BLaER1 treated with 17β-estradiol and CSF1 and Interleukin-3, amounts not matched to agents 10 nM and 100 nM (cell line): ENCODE measurements at regions not wholly inside any gene's neighbourhood (a gene's known extent, or its start where the extent isn't known, plus 50 kb on each side); places are given as distances from the start of the nearest gene placed in this dataset.

Experiments
- H3K27ac ChIP-seq, 11 experiments: shearing (Covaris generic); formaldehyde crosslinking; 2 replicates each; pipeline ENCODE4 v1.8.1; 2022
- H3K27me3 ChIP-seq, 11 experiments: shearing (Covaris generic); formaldehyde crosslinking; 2 replicates each; pipeline ENCODE4 v1.8.1; 2022
- H3K36me3 ChIP-seq, 11 experiments: shearing (Covaris generic); formaldehyde crosslinking; 2 replicates each; pipeline ENCODE4 v1.8.1; 2022
- H3K4me1 ChIP-seq, 10 experiments: shearing (Covaris generic); formaldehyde crosslinking; 2 replicates each; pipeline ENCODE4 v1.8.1; 2022
- H3K4me2 ChIP-seq, 11 experiments: shearing (Covaris generic); formaldehyde crosslinking; 2 replicates each; pipeline ENCODE4 v1.8.1; 2022
- H3K4me3 ChIP-seq, 10 experiments: shearing (Covaris generic); formaldehyde crosslinking; 2 replicates each; pipeline ENCODE4 v1.8.1; 2022
- H3K9ac ChIP-seq, 11 experiments: shearing (Covaris generic); formaldehyde crosslinking; 2 replicates each; pipeline ENCODE4 v1.8.1; 2022
- H3K9me3 ChIP-seq, 11 experiments: shearing (Covaris generic); formaldehyde crosslinking; replicated peaks in 1 of 11; 2 replicates each; pipeline ENCODE4 v1.8.1; 2022
- H4K20me1 ChIP-seq, 11 experiments: shearing (Covaris generic); formaldehyde crosslinking; 2 replicates each; pipeline ENCODE4 v1.8.1; 2022
- Cebpa-rat ChIP-seq, 11 experiments: shearing (Covaris generic); IDR thresholded peaks; 2 replicates each; pipeline ENCODE4 v1.8.1; 2022

DNA sequence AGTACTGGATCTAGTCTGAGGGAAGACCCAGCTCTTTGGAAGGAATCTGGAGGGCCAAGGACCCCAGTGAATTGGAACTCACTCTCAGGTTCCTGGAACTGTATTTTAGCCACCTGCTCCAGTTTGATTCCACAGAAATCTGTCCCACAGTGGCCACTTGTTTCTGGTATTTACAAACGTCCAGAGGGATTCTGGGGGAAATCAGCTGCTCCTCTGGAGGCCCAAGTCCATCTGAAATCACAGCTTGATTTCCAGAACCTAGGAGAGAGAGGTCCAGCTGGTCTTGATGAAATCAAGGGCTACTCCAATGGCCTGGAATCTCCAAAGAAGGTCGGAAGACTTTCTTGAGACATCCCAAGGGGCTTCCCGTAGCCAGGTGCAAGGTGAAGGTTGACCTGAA, 132.3 kb upstream of the UMPS start:
- no peaks in the 10 kb centered on the region for H3K36me3 ChIP-seq
- H3K9me3 ChIP-seq = no peaks in the 10 kb centered on the region
- H3K4me3 ChIP-seq = no peak overlapping the region
- H3K9ac ChIP-seq = no peak overlapping the region
- no peaks in the 10 kb centered on the region for H3K27me3 ChIP-seq
- H3K4me1 ChIP-seq = no peaks in the 10 kb centered on the region; a peak in 1 of 20 replicates
- H3K27ac ChIP-seq = no peak overlapping the region
- H3K4me2 ChIP-seq = no peak overlapping the region
- no peak for TF ChIP-seq Cebpa-rat (IDR thresholded peaks at IDR 0.05)
- no peaks in the 10 kb centered on the region for H4K20me1 ChIP-seq

DNA sequence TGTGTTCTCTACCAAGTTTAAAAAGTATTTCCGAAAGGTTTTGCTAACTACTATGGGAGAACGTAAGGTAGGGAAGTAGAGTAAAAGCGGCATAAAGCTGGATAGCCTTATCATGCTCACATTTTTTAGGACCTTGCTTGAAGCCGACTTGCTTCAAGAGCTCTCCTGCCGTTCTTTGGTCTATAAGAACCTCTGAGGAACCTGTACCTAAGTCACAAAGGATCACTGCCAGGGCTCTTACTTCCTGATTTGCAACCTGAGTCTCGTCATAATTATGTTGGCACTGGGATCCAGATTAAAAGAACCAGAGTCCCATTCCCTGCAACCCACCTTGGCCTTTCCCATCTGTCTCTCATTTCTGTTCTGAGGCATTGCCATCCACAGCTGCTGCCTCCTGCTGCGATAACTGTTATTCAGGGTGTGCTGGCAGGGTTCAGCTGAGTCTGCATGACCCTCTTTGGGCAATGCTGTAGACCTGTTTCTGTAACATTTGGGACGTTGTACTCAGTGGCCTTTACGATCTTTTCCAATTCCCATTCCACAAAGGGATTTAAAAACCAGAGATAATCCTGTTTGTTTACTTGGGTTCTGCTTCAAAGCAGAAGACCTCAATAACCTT, 131.0 kb upstream of the UMPS start:
- no peak overlapping the region for H3K27ac ChIP-seq

DNA sequence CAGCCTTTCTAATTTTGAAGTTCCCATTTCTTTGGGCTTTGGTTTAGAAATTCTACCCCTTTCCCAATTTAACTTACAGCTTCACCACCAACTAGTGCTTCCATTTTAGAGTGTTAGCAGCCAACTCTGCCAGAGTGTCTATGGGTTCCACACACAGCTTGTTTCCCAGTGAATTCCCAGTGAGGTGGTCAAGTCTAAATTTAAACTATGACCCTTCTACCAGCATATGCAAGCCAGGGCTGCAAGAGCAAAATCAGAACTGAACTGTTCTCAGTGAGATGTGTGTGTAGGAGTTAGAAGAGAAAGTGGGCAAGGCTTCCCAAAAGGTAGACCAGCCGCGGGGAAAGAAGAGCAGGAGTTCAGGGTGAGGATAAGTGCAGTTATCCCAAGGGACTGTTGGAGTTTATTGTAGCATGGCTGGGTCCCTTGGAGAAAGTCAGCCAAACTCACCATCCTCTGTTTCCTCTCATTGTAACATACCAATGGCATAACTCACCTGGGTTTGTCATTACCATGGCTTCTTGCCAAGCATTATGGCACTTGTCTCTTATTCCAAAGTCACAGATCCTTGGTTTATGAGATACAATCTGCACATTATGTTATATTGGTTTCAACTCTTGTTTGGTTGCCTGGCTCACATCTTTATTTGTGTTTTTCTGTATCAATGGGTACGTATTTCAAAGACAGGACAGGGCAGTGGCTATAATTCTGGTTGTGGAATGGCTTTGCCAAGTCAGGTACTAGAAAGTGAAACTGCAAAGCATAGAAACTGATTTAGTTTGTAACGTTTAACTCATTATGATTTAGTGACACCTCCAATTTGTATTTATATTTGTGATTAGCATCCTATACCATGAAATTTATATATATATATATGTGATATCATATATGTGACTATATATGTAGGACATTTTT, 130.2 kb upstream of the UMPS start:
- Histone ChIP-seq H3K27me3 (no peaks in the 10 kb centered on the region), H3K4me1 (no peaks in the 10 kb centered on the region; a peak in 1 of 20 replicates), H3K36me3 (no peaks in the 10 kb centered on the region), H3K9ac (no peak overlapping the region), H3K27ac (no peak overlapping the region), H4K20me1 (no peaks in the 10 kb centered on the region), H3K9me3 (no peaks in the 10 kb centered on the region), H3K4me3 (no peak overlapping the region), H3K4me2 (no peak overlapping the region)
- TF ChIP-seq Cebpa-rat (IDR thresholded peaks at IDR 0.05) = no peak

More for the DNA sequence above, 131.0 kb upstream of the UMPS start:
- H3K4me2 ChIP-seq = no peak overlapping the region
- no peaks in the 10 kb centered on the region for H3K27me3 ChIP-seq
- H3K4me1 ChIP-seq = no peaks in the 10 kb centered on the region; a peak in 1 of 20 replicates
- H3K36me3 ChIP-seq = no peaks in the 10 kb centered on the region
- no peak overlapping the region for H3K9ac ChIP-seq
- no peaks in the 10 kb centered on the region for H3K9me3 ChIP-seq
- no peak overlapping the region for H3K4me3 ChIP-seq
- no peaks in the 10 kb centered on the region for H4K20me1 ChIP-seq
- no peak for TF ChIP-seq Cebpa-rat (IDR thresholded peaks at IDR 0.05)

DNA sequence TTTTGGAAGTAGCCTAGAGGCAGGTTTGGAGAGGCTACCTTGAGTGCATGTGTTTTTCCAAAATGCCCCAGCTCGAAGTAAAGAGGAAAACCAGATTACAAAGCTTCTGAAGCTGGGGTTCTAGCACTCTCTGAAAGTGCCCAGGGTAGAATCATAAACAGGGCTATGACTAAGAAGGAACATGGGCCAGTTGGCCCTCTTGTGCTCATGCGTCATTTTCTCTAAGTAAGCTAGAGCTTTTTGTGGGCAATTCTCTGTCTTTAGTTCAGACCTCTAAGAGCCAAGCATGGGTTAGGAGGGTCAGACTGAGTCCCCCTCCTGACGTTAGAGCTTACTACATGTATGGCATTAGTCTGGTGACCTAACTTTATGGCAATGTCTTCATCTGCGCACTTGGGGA, 129.5 kb upstream of the UMPS start:
- Histone ChIP-seq H4K20me1 (no peaks in the 10 kb centered on the region), H3K4me1 (no peaks in the 10 kb centered on the region; a peak in 1 of 20 replicates), H3K4me2 (no peak overlapping the region), H3K4me3 (no peak overlapping the region), H3K27ac (no peak overlapping the region), H3K36me3 (no peaks in the 10 kb centered on the region), H3K9ac (no peak overlapping the region), H3K27me3 (no peaks in the 10 kb centered on the region), H3K9me3 (no peaks in the 10 kb centered on the region)
- TF ChIP-seq Cebpa-rat (IDR thresholded peaks at IDR 0.05) = no peak

DNA sequence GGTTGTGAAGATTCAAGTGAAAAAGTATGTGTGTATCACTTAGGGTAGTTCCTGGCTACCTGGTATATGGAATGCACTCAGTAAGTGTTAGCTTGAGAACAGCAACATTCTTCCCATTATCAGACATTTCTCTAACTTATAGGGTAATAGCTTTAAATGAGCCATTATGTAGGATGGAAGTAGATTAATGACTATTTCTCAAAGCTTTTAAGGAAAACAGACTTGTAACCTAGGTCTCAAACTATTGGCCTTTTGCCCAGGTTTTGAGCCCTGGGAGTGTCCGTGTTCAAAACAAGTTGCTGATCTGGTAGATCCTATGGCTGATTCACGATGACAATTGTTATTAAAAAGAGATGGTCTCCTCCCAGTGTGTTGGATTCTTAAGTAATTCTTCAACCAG, 129.1 kb upstream of the UMPS start:
- no peak overlapping the region for H3K27ac ChIP-seq
- no peak overlapping the region for H3K4me2 ChIP-seq
- TF ChIP-seq Cebpa-rat (IDR thresholded peaks at IDR 0.05) = no peak
- no peaks in the 10 kb centered on the region; a peak in 1 of 20 replicates for H3K4me1 ChIP-seq
- H3K9me3 ChIP-seq = no peaks in the 10 kb centered on the region
- no peaks in the 10 kb centered on the region for H3K27me3 ChIP-seq
- no peaks in the 10 kb centered on the region for H4K20me1 ChIP-seq
- H3K4me3 ChIP-seq = no peak overlapping the region
- no peaks in the 10 kb centered on the region for H3K36me3 ChIP-seq
- no peak overlapping the region for H3K9ac ChIP-seq

DNA sequence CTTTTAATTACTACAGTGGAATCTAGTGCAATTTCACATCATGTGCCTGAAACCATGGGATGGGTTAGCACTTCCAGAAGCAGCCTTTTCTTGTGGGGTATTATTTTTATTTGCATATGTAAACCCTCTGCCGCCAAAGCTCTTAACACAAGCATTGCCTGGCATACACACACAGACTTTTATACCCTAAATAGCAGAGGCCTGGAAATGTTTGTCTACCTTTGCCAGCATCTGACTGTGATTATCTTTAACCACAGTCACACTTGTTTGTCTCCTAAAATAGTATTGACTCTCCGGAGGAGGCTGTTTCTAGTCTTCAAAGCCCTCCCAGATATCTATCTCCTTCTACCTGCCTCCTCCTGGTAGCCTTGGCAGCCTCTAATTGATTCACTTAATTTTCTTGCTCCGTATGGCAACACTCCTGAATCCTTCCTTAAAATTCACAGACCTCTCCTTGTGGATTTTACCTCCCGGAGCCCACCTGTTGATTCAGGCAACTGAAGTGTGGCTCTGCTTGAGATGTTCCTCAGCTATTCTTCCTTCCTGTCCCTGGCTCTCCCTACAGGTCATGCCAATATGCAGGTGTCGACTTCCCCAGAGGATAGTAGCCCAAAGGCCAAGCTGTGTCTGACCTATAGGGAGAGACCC, 127.1 kb upstream of the UMPS start:
- H3K36me3 ChIP-seq = no peaks in the 10 kb centered on the region
- no peak for TF ChIP-seq Cebpa-rat (IDR thresholded peaks at IDR 0.05)
- H3K27ac ChIP-seq = no peak overlapping the region
- no peak overlapping the region for H3K4me2 ChIP-seq
- no peaks in the 10 kb centered on the region for H3K27me3 ChIP-seq
- H3K4me3 ChIP-seq = no peak overlapping the region
- no peaks in the 10 kb centered on the region for H4K20me1 ChIP-seq
- H3K9me3 ChIP-seq = no peaks in the 10 kb centered on the region
- no peaks in the 10 kb centered on the region for H3K4me1 ChIP-seq
- no peak overlapping the region for H3K9ac ChIP-seq

DNA sequence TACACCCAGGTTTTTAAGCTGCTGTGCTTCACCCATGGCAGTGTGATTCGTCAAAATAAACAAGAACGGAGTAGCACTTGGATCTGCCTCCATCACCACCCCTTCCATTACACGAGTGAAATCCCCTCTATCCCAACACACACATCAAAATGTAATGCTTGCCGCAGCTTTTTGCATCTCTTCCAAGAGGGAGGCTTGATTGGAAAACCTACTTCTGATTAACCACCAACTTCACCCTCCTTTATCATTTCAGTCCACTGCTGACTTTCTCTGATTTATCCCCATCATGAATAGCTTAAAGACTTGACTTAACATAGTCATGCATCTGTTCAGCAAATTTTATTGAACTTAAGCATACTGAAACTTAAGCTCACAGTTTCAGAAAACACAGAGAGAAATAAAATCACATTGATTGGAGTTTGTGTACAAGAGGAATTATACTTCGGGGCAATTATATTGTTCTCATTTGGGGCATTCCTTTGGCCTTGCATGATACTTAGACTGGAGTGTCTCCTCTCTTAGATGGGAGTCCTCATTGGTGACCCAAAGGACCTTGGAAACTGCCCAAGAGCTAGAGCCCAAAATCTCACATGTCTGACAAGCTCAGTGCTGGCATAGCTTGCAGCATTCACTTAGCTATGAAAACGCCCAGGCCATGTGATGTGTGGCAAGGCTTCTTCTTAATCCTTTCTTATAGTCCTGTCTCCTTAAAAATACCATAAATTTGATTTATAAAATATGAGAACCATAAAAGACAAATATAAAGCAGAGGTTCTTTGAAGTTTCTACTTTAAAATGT, 124.3 kb upstream of the UMPS start:
- Histone ChIP-seq H4K20me1 (no peaks in the 10 kb centered on the region), H3K27ac (no peak overlapping the region), H3K36me3 (no peaks in the 10 kb centered on the region), H3K4me3 (no peak overlapping the region), H3K9me3 (no peaks in the 10 kb centered on the region), H3K9ac (no peak overlapping the region), H3K27me3 (no peaks in the 10 kb centered on the region), H3K4me2 (no peak overlapping the region), H3K4me1 (no peaks in the 10 kb centered on the region)
- TF ChIP-seq Cebpa-rat (IDR thresholded peaks at IDR 0.05) = no peak

DNA sequence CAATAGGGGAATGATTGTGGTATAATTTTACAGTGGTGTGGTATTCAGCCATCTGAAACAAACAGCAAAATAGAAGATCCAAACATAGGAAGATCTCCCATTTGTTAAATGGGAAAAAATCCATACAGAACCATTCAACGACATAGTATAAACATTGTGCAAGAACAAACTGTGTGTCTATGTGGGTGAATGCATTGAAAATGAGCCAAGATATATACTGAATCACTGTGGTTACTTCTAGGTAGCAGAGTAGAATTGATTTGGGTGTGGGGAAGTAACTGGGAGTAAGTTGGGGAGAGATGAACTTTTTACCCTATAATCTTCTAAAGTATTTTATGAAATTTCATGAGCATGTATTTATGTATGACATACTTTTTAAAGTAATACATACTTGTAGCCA, 123.1 kb upstream of the UMPS start:
- Histone ChIP-seq H3K27ac (no peak overlapping the region), H3K4me2 (no peak overlapping the region), H3K36me3 (no peaks in the 10 kb centered on the region), H4K20me1 (no peaks in the 10 kb centered on the region), H3K4me3 (no peak overlapping the region), H3K27me3 (no peaks in the 10 kb centered on the region), H3K4me1 (no peaks in the 10 kb centered on the region), H3K9ac (no peak overlapping the region), H3K9me3 (no peaks in the 10 kb centered on the region)
- no peak for TF ChIP-seq Cebpa-rat (IDR thresholded peaks at IDR 0.05)

DNA sequence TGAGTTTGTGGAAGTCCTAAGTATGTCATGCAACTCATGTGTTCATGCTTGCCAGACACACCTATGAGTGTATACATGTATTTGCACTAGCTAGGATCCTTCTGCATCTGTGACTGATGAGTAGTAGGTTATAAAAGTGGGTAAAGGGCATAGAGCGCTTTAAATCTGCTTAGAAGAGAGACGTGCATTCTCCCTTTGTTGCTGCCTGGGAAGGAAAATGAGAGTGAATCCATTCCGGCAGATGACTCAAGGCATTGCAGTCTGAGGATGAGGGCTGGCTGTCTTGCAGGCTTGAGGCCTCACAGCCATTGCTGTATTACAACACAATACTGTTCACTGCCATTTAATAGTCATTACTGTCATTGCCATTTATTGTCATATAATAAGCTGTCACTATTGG, 120.8 kb upstream of the UMPS start:
- Histone ChIP-seq H3K4me2 (no peak overlapping the region), H3K4me1 (no peaks in the 10 kb centered on the region), H3K27me3 (no peaks in the 10 kb centered on the region), H3K4me3 (no peak overlapping the region), H3K36me3 (no peaks in the 10 kb centered on the region), H3K9ac (no peak overlapping the region), H3K27ac (no peak overlapping the region), H3K9me3 (no peaks in the 10 kb centered on the region), H4K20me1 (no peaks in the 10 kb centered on the region)
- TF ChIP-seq Cebpa-rat (IDR thresholded peaks at IDR 0.05) = no peak
